Spleen (tissue), 7 donors: ENCODE measurements at regions not wholly inside any gene's neighbourhood (a gene's known extent, or its start where the extent isn't known, plus 50 kb on each side); places are given as distances from the start of the nearest gene placed in this dataset.

Experiments
- POLR2A ChIP-seq, 3 donors: fragments of 450-650 bp; IDR thresholded peaks; one replicate each; pipeline ENCODE4 v1.5.1; 2017; ENCODE audit warnings: antibody characterized with exemption in 3 of 3, mild to moderate bottlenecking in 1 of 3
- POLR2AphosphoS5 ChIP-seq, 3 donors: sonication (generic); formaldehyde crosslinking; IDR thresholded peaks; one replicate each; pipeline ENCODE4 v1.5.1; 2017; ENCODE audit warnings: antibody characterized with exemption in 3 of 3
- TF ChIP-seq, protein P1 (sequence below), 11 experiments: fragments of 200-600 bp in 7 of 11; fragments of 450-650 bp in 4 of 11; sonication (generic) in 4 of 11; IDR thresholded peaks in 8 of 11; conservative IDR thresholded peaks in 3 of 11; 1 replicate in 7 of 11; 2 replicates in 4 of 11; pipeline versions ENCODE4 v1.4.0 to v1.8.0; 2016 to 2021; ENCODE audit warnings: antibody characterized with exemption in 11 of 11, inconsistent platforms in 4 of 11, mild to moderate bottlenecking in 1 of 11
- donor health status: DM: no; HTN: no; CAD: no; lungs with moderate emphysema.
- donor health status: DM: no; HTN: no; CAD: no.
- donor health status: DM: no; HTN: no; CAD: no.

DNA sequence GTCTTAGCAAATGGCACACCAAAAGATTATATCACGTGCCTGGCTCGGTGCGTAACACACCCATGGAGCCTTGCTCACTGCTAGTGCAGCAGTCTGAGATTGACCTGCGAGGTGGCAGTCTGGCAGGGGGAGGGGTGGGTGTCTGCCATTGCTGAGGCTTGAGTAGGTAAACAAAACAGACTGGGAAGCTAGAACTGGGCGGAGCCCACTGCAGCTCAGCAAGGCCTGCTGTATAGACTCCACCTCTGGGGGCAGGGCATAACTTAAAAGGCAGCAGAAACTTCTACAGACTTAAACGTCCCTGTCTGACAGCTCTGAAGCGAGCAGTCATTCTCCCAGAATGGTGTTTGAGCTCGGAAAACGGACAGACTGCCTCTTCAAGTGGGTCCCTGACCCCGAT is 55.9 kb upstream of the FSHR start:
- TF ChIP-seq POLR2A (IDR thresholded peaks at IDR 0.05), result no peak
- TF ChIP-seq, protein P1, sequence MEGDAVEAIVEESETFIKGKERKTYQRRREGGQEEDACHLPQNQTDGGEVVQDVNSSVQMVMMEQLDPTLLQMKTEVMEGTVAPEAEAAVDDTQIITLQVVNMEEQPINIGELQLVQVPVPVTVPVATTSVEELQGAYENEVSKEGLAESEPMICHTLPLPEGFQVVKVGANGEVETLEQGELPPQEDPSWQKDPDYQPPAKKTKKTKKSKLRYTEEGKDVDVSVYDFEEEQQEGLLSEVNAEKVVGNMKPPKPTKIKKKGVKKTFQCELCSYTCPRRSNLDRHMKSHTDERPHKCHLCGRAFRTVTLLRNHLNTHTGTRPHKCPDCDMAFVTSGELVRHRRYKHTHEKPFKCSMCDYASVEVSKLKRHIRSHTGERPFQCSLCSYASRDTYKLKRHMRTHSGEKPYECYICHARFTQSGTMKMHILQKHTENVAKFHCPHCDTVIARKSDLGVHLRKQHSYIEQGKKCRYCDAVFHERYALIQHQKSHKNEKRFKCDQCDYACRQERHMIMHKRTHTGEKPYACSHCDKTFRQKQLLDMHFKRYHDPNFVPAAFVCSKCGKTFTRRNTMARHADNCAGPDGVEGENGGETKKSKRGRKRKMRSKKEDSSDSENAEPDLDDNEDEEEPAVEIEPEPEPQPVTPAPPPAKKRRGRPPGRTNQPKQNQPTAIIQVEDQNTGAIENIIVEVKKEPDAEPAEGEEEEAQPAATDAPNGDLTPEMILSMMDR (IDR thresholded peaks at IDR 0.05 in 8 of 11, conservative IDR thresholded peaks at IDR 0.05 in 3 of 11), result no peak
- TF ChIP-seq POLR2AphosphoS5 (IDR thresholded peaks at IDR 0.05), result no peak
